ENCODE measurements at regions not wholly inside any gene's neighbourhood (a gene's known extent, or its start where the extent isn't known, plus 50 kb on each side); places are given as distances from the start of the nearest gene placed in this dataset.

- no peak for TF ChIP-seq CTCF (IDR thresholded peaks at IDR 0.05)
- H3K4me1 ChIP-seq (ENCODE audit: control insufficient read depth in 1 of 2, insufficient read depth in 1 of 2, low read depth in 1 of 2, low read length in 1 of 2), result no peaks in the 10 kb centered on the region
- H3K27ac ChIP-seq, result no peak overlapping the region
- H3K27me3 ChIP-seq, result no peaks in the 10 kb centered on the region
- H3K36me3 ChIP-seq, result no peaks in the 10 kb centered on the region
- H3K4me3 ChIP-seq (ENCODE audit: low read depth in 1 of 2, low read length in 1 of 2), result no peak overlapping the region
- no peaks in the 10 kb centered on the region for H3K9me3 ChIP-seq
Observed at GRCh38 chr10:4675808-4676207, 150.2 kb upstream of the AKR1E2 start.

- H3K36me3 ChIP-seq, result no peaks in the 10 kb centered on the region
- no peak overlapping the region for H3K4me3 ChIP-seq (ENCODE audit: low read depth in 1 of 2, low read length in 1 of 2)
- no peaks in the 10 kb centered on the region for H3K4me1 ChIP-seq (ENCODE audit: control insufficient read depth in 1 of 2, insufficient read depth in 1 of 2, low read depth in 1 of 2, low read length in 1 of 2)
- TF ChIP-seq CTCF (IDR thresholded peaks at IDR 0.05), result no peak
- H3K9me3 ChIP-seq, result no peaks in the 10 kb centered on the region
- no peak overlapping the region for H3K27ac ChIP-seq
- no peaks in the 10 kb centered on the region for H3K27me3 ChIP-seq
Observed at GRCh38 chr10:4673279-4674040, 152.5 kb upstream of the AKR1E2 start.

GRCh38 chr10:4672201-4672600 lies 153.8 kb upstream of the AKR1E2 start:
- H3K4me1 ChIP-seq (ENCODE audit: control insufficient read depth in 1 of 2, insufficient read depth in 1 of 2, low read depth in 1 of 2, low read length in 1 of 2), result no peaks in the 10 kb centered on the region
- no peaks in the 10 kb centered on the region for H3K27me3 ChIP-seq
- TF ChIP-seq CTCF (IDR thresholded peaks at IDR 0.05), result no peak
- H3K27ac ChIP-seq, result no peak overlapping the region
- H3K9me3 ChIP-seq, result no peaks in the 10 kb centered on the region
- no peak overlapping the region for H3K4me3 ChIP-seq (ENCODE audit: low read depth in 1 of 2, low read length in 1 of 2)
- no peaks in the 10 kb centered on the region for H3K36me3 ChIP-seq

GRCh38 chr10:4671451-4672145 lies 154.4 kb upstream of the AKR1E2 start:
- H3K4me1 ChIP-seq (ENCODE audit: control insufficient read depth in 1 of 2, insufficient read depth in 1 of 2, low read depth in 1 of 2, low read length in 1 of 2), result no peaks in the 10 kb centered on the region
- no peaks in the 10 kb centered on the region for H3K27me3 ChIP-seq
- no peaks in the 10 kb centered on the region for H3K9me3 ChIP-seq
- H3K27ac ChIP-seq, result no peak overlapping the region
- H3K36me3 ChIP-seq, result no peaks in the 10 kb centered on the region
- no peak for TF ChIP-seq CTCF (IDR thresholded peaks at IDR 0.05)
- H3K4me3 ChIP-seq (ENCODE audit: low read depth in 1 of 2, low read length in 1 of 2), result no peak overlapping the region

- H3K9me3 ChIP-seq, result no peaks in the 10 kb centered on the region
- no peaks in the 10 kb centered on the region for H3K27me3 ChIP-seq
- H3K27ac ChIP-seq, result no peak overlapping the region
- TF ChIP-seq CTCF (IDR thresholded peaks at IDR 0.05), result no peak
- no peak overlapping the region for H3K4me3 ChIP-seq (ENCODE audit: low read depth in 1 of 2, low read length in 1 of 2)
- no peaks in the 10 kb centered on the region for H3K4me1 ChIP-seq (ENCODE audit: control insufficient read depth in 1 of 2, insufficient read depth in 1 of 2, low read depth in 1 of 2, low read length in 1 of 2)
- H3K36me3 ChIP-seq, result no peaks in the 10 kb centered on the region
Observed at GRCh38 chr10:4670737-4671136, 155.3 kb upstream of the AKR1E2 start.

All from neutrophil (primary cell).